H9 (cell line): ENCODE measurements at regions not wholly inside any gene's neighbourhood (a gene's known extent, or its start where the extent isn't known, plus 50 kb on each side); places are given as distances from the start of the nearest gene placed in this dataset.

Experiments
- DNase-seq: peaks from one replicate; pipeline ENCODE4 v3.0.0-alpha.2; 2017
- H2AFZ ChIP-seq: one replicate; pipeline ENCODE4 v1.6.1; 2013; ENCODE audit warnings: mild to moderate bottlenecking, low read length, control low read depth, moderate library complexity
- H2AK5ac ChIP-seq: 2 replicates; pipeline ENCODE4 v1.6.1; 2013; ENCODE audit warnings: low read length, control low read depth, mixed read lengths; ENCODE audit not compliant: insufficient read length
- H2BK120ac ChIP-seq: one replicate; pipeline ENCODE4 v1.6.1; 2013; ENCODE audit warnings: low read depth, mild to moderate bottlenecking, low read length, control low read depth, inconsistent platforms; ENCODE audit not compliant: poor library complexity, severe bottlenecking
- H2BK12ac ChIP-seq: 2 replicates; pipeline ENCODE4 v1.6.1; 2013; ENCODE audit warnings: low read length, control low read depth, mixed read lengths, low read depth; ENCODE audit not compliant: insufficient read length
- H2BK15ac ChIP-seq: 2 replicates; pipeline ENCODE4 v1.6.1; 2013; ENCODE audit warnings: low read depth, low read length, control low read depth
- H2BK20ac ChIP-seq: one replicate; pipeline ENCODE4 v1.6.1; 2013; ENCODE audit warnings: low read depth, mild to moderate bottlenecking, low read length, control low read depth, inconsistent platforms; ENCODE audit not compliant: poor library complexity, severe bottlenecking
- H2BK5ac ChIP-seq: 2 replicates; pipeline ENCODE4 v1.6.1; 2013; ENCODE audit warnings: low read length, control low read depth, mixed read lengths; ENCODE audit not compliant: insufficient read length
- H3K14ac ChIP-seq: 2 replicates; pipeline ENCODE4 v1.6.1; 2013; ENCODE audit warnings: low read length, control low read depth; ENCODE audit not compliant: insufficient read depth
- H3K18ac ChIP-seq: 2 replicates; pipeline ENCODE4 v1.6.1; 2013; ENCODE audit warnings: low read depth, mild to moderate bottlenecking, mixed read lengths, low read length, control low read depth; ENCODE audit not compliant: insufficient read length
- H3K23ac ChIP-seq: 2 replicates; pipeline ENCODE4 v1.6.1; 2013; ENCODE audit warnings: low read length, control low read depth, mixed read lengths, low read depth; ENCODE audit not compliant: insufficient read length
- H3K23me2 ChIP-seq: 2 replicates; pipeline ENCODE4 v1.6.1; 2013; ENCODE audit warnings: low read depth, mild to moderate bottlenecking, mixed read lengths, low read length, control low read depth; ENCODE audit not compliant: insufficient read length, poor library complexity, severe bottlenecking
- H3K27ac ChIP-seq: 2 replicates; pipeline ENCODE4 v1.5.1; 2013; ENCODE audit warnings: low read length, control low read depth, mixed read lengths, low read depth; ENCODE audit not compliant: insufficient read length
- H3K27me3 ChIP-seq: 2 replicates; pipeline ENCODE4 v1.6.1; 2013; ENCODE audit warnings: low read length, control low read depth, inconsistent platforms; ENCODE audit not compliant: insufficient read depth
- H3K4ac ChIP-seq: 2 replicates; pipeline ENCODE4 v1.6.1; 2013; ENCODE audit warnings: low read depth, mild to moderate bottlenecking, control low read depth, inconsistent platforms, low read length, moderate library complexity
- H3K4me1 ChIP-seq: 2 replicates; pipeline ENCODE4 v1.6.1; 2013; ENCODE audit warnings: low read length, control low read depth, inconsistent platforms; ENCODE audit not compliant: insufficient read depth
- H3K4me2 ChIP-seq: 2 replicates; pipeline ENCODE4 v1.6.1; 2013; ENCODE audit warnings: low read length, control low read depth, mixed read lengths; ENCODE audit not compliant: insufficient read length, insufficient read depth
- H3K56ac ChIP-seq: 2 replicates; pipeline ENCODE4 v1.6.1; 2013; ENCODE audit warnings: low read depth, mild to moderate bottlenecking, mixed read lengths, low read length, control low read depth; ENCODE audit not compliant: insufficient read length
- H3K79me1 ChIP-seq: 2 replicates; pipeline ENCODE4 v1.6.1; 2013; ENCODE audit warnings: low read depth, mild to moderate bottlenecking, moderate library complexity, low read length, control low read depth, inconsistent platforms; ENCODE audit not compliant: insufficient read depth, poor library complexity, severe bottlenecking
- H3K79me2 ChIP-seq: 2 replicates; pipeline ENCODE4 v1.6.1; 2013; ENCODE audit warnings: low read length, control low read depth, inconsistent platforms; ENCODE audit not compliant: insufficient read depth
- H3K9ac ChIP-seq: 2 replicates; pipeline ENCODE4 v1.6.1; 2013; ENCODE audit warnings: low read length, control low read depth, mixed read lengths; ENCODE audit not compliant: insufficient read length; ENCODE audit errors: extremely low read depth
- H3K9me3 ChIP-seq: one replicate; pipeline ENCODE4 v1.6.1; 2013; ENCODE audit warnings: low read depth, low read length, inconsistent platforms; ENCODE audit not compliant: control insufficient read depth
- H3T11ph ChIP-seq: one replicate; pipeline ENCODE4 v1.6.1; 2013; ENCODE audit warnings: mild to moderate bottlenecking, low read length, control low read depth, inconsistent platforms
- H4K20me1 ChIP-seq: one replicate; pipeline ENCODE4 v1.6.1; 2013; ENCODE audit not compliant: control insufficient read depth, insufficient read length, insufficient read depth
- H4K5ac ChIP-seq: 2 replicates; pipeline ENCODE4 v1.6.1; 2013; ENCODE audit warnings: low read depth, mild to moderate bottlenecking, mixed read lengths, low read length, control low read depth; ENCODE audit not compliant: insufficient read length
- H4K8ac ChIP-seq: replicated peaks from 2 replicates; pipeline ENCODE4 v1.6.1; 2013; ENCODE audit warnings: low read length, control low read depth, mixed read lengths, low read depth; ENCODE audit not compliant: insufficient read length
- H4K91ac ChIP-seq: 2 replicates; pipeline ENCODE4 v1.6.1; 2013; ENCODE audit warnings: low read depth, mild to moderate bottlenecking, moderate library complexity, mixed read lengths, low read length, control low read depth; ENCODE audit not compliant: insufficient read length
- H3K27ac Mint-ChIP-seq, 3 experiments: 2 replicates in 2 of 3; 3 replicates in 1 of 3; pipeline ENCODE4 v1.8.0; 2020 to 2021; ENCODE audit warnings: mixed read lengths in 3 of 3, mild to moderate bottlenecking in 1 of 3, moderate library complexity in 1 of 3
- H3K27me3 Mint-ChIP-seq: 2 replicates; pipeline ENCODE4 v1.8.0; 2021; ENCODE audit warnings: low read depth, mild to moderate bottlenecking, moderate library complexity, mixed read lengths
- H3K36me3 Mint-ChIP-seq, 3 experiments: 2 replicates in 2 of 3; 3 replicates in 1 of 3; pipeline ENCODE4 v1.8.0; 2020 to 2021; ENCODE audit warnings: low read depth in 3 of 3, mixed read lengths in 3 of 3; ENCODE audit not compliant: insufficient read depth in 1 of 3
- H3K4me1 Mint-ChIP-seq, 2 experiments: 2 replicates each; pipeline ENCODE4 v1.8.0; 2020; ENCODE audit warnings: mixed read lengths in 2 of 2
- H3K4me3 Mint-ChIP-seq, 2 experiments: 2 replicates in 1 of 2; 3 replicates in 1 of 2; pipeline ENCODE4 v1.8.0; 2020 to 2021; ENCODE audit warnings: mild to moderate bottlenecking in 2 of 2, mixed read lengths in 2 of 2, moderate library complexity in 1 of 2
- H3K9me3 Mint-ChIP-seq, 2 experiments: 2 replicates in 1 of 2; 3 replicates in 1 of 2; pipeline ENCODE4 v1.8.0; 2020; ENCODE audit warnings: mild to moderate bottlenecking in 2 of 2, mixed read lengths in 2 of 2, moderate library complexity in 1 of 2
- WGBS: extraction: QIAGEN DNeasy Blood & Tissue Kit; methylation state at CpG from one replicate; pipeline ENCODE4 v1.1.7; 2013; ENCODE audit warnings: missing lambda C conversion rate, low lambda C conversion rate, mixed read lengths; ENCODE audit not compliant: insufficient read length; ENCODE audit errors: extremely low coverage; 5-methylcytosine and 5-hydroxymethylcytosine counted together
- TF ChIP-seq, protein P1 (sequence below): fragments of 200-600 bp; sonication (generic); conservative IDR thresholded peaks from 3 replicates; pipeline ENCODE4 v1.8.0; 2021; ENCODE audit warnings: antibody characterized with exemption, mild to moderate bottlenecking

- Histone ChIP-seq H2BK12ac (no peak overlapping the region), H3K9me3 (no peaks in the 10 kb centered on the region), H3K27ac (no peak overlapping the region), H3K23me2 (no peaks in the 10 kb centered on the region), H3K79me1 (no peaks in the 10 kb centered on the region), H3K27me3 (no peaks in the 10 kb centered on the region), H4K20me1 (no peaks in the 10 kb centered on the region), H3K79me2 (no peaks in the 10 kb centered on the region), H3K14ac (no peak overlapping the region), H3K56ac (no peak overlapping the region), H4K8ac (no peak overlapping the region), H2BK15ac (no peak overlapping the region), H2AFZ (no peak overlapping the region), H4K91ac (no peak overlapping the region), H4K5ac (no peak overlapping the region), H2BK5ac (no peak overlapping the region), H3K23ac (no peak overlapping the region), H3K18ac (no peak overlapping the region), H3K9ac (no peak overlapping the region), H2BK20ac (no peak overlapping the region), H3K4me1 (peaks cover 12% of the 10 kb centered on the region; the same call in 1 of the 2 replicates), H3K4me2 (no peak overlapping the region), H2BK120ac (no peak overlapping the region), H3K4ac (no peak overlapping the region), H2AK5ac (no peak overlapping the region), H3T11ph (no peak overlapping the region)
- Mint-ChIP-seq H3K27me3 (peaks cover under 1% of the 10 kb centered on the region; the same call in 1 of the 2 replicates), H3K9me3 (no peaks in the 10 kb centered on the region), H3K4me1 (peaks cover 24 to 28% of the 10 kb centered on the region in 2 experiments), H3K4me3 (no peak overlapping the region), H3K27ac (no peak overlapping the region), H3K36me3 (peaks cover 0 to 1% (median under 1%) of the 10 kb centered on the region in 3 experiments; a peak in 3 of 7 replicates)
- no peak for DNase-seq
- WGBS: no CpG with 5 or more reads among the region's 2 CpGs
- TF ChIP-seq, protein P1, sequence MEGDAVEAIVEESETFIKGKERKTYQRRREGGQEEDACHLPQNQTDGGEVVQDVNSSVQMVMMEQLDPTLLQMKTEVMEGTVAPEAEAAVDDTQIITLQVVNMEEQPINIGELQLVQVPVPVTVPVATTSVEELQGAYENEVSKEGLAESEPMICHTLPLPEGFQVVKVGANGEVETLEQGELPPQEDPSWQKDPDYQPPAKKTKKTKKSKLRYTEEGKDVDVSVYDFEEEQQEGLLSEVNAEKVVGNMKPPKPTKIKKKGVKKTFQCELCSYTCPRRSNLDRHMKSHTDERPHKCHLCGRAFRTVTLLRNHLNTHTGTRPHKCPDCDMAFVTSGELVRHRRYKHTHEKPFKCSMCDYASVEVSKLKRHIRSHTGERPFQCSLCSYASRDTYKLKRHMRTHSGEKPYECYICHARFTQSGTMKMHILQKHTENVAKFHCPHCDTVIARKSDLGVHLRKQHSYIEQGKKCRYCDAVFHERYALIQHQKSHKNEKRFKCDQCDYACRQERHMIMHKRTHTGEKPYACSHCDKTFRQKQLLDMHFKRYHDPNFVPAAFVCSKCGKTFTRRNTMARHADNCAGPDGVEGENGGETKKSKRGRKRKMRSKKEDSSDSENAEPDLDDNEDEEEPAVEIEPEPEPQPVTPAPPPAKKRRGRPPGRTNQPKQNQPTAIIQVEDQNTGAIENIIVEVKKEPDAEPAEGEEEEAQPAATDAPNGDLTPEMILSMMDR: no peak
Observed at GRCh38 chrX:16403808-16404207, 236.5 kb downstream of the MAGEB17 start.
